BJ (cell line): ENCODE measurements at regions not wholly inside any gene's neighbourhood (a gene's known extent, or its start where the extent isn't known, plus 50 kb on each side); places are given as distances from the start of the nearest gene placed in this dataset.

ENCODE experiments used
- CTCF ChIA-PET: fragments of 350-600 bp; formaldehyde crosslinking; extraction: SDS; loops from one replicate; lab custom pipeline; 2021; ENCODE audit warnings: antibody characterized with exemption, inconsistent platforms; lab: Yijun Ruan, JAX
- POLR2A ChIA-PET: fragments of 300-600 bp; sonication (Branson Sonifier 250); formaldehyde crosslinking; extraction: SDS; loops from one replicate; lab custom pipeline; 2021; ENCODE audit warnings: antibody characterized with exemption; lab: Charles Lee
- DNase-seq: peaks from one replicate; pipeline ENCODE4 v3.0.0-alpha.2; 2011; ENCODE audit warnings: low read depth
- H3K27me3 ChIP-seq: 2 replicates; pipeline ENCODE4 v1.6.0; 2011; ENCODE audit warnings: low read length; ENCODE audit not compliant: control insufficient read depth, insufficient read depth
- H3K36me3 ChIP-seq: 2 replicates; pipeline ENCODE4 v1.5.1; 2011; ENCODE audit warnings: low read length; ENCODE audit not compliant: control insufficient read depth, insufficient read depth
- H3K4me3 ChIP-seq: 2 replicates; pipeline ENCODE4 v1.5.1; 2011; ENCODE audit warnings: low read depth, mild to moderate bottlenecking, control low read depth, low read length
- CTCF ChIP-seq: IDR thresholded peaks from 2 replicates; pipeline ENCODE4 v1.5.1; 2011; ENCODE audit warnings: low read depth, mild to moderate bottlenecking, control low read depth, inconsistent platforms, low read length, moderate library complexity; ENCODE audit not compliant: insufficient read depth

GRCh38 chr12:28866296-28866695 is 282.8 kb upstream of the FAR2 start:
- no peak overlapping the region for H3K4me3 ChIP-seq
- TF ChIP-seq CTCF, result no peak
- H3K27me3 ChIP-seq, result no peaks in the 10 kb centered on the region
- ChIA-PET CTCF (interaction anchor here (0.6 to 1.0 kb wide), 5 partner anchors 10 to 819 kb away, joined by 3 to 4 read pairs (median 3); no protein-coding TSS in a partner anchor), POLR2A (no interaction called here)
- H3K36me3 ChIP-seq, result no peaks in the 10 kb centered on the region
- no peak for DNase-seq

- CTCF ChIA-PET, result interaction anchor here (0.6 to 1.0 kb wide), 5 partner anchors 10 to 819 kb away, joined by 3 to 4 read pairs (median 3); no protein-coding TSS in a partner anchor
- Histone ChIP-seq H3K4me3 (no peak overlapping the region), H3K27me3 (no peaks in the 10 kb centered on the region), H3K36me3 (no peaks in the 10 kb centered on the region)
- no peak for DNase-seq
- TF ChIP-seq CTCF, result no peak
- POLR2A ChIA-PET, result no interaction called here
These were observed 282.2 kb upstream of the FAR2 start for GRCh38 chr12:28866715-28867503.

GRCh38 chr12:28868414-28868813 is 280.7 kb upstream of the FAR2 start:
- ChIA-PET CTCF (no interaction called here), POLR2A (no interaction called here)
- no peak for TF ChIP-seq CTCF
- Histone ChIP-seq H3K27me3 (no peaks in the 10 kb centered on the region), H3K36me3 (no peaks in the 10 kb centered on the region), H3K4me3 (no peak overlapping the region)
- DNase-seq, result no peak

GRCh38 chr12:28869197-28869596 is 279.9 kb upstream of the FAR2 start:
- DNase-seq, result peak; percentile 50
- ChIA-PET CTCF (no interaction called here), POLR2A (no interaction called here)
- Histone ChIP-seq H3K36me3 (no peaks in the 10 kb centered on the region), H3K4me3 (no peak overlapping the region), H3K27me3 (no peaks in the 10 kb centered on the region)
- TF ChIP-seq CTCF, result no peak

- no peak for DNase-seq
- Histone ChIP-seq H3K36me3 (no peaks in the 10 kb centered on the region), H3K4me3 (no peak overlapping the region), H3K27me3 (no peaks in the 10 kb centered on the region)
- CTCF ChIA-PET, result interaction anchor here (2.2 kb wide), 1 partner anchor 14 kb away, joined by 8 read pairs; no protein-coding TSS in a partner anchor
- POLR2A ChIA-PET, result no interaction called here
- no peak for TF ChIP-seq CTCF
These were observed 278.1 kb upstream of the FAR2 start for GRCh38 chr12:28870839-28871440.
